K562 (cell line): ENCODE measurements at regions not wholly inside any gene's neighbourhood (a gene's known extent, or its start where the extent isn't known, plus 50 kb on each side); places are given as distances from the start of the nearest gene placed in this dataset.

Experiments
- ATAC-seq: fragments of 200-7000 bp; cut with Tn5 transposase; 3 replicates; pipeline ENCODE4 v1.9.1; 2020; ENCODE audit warnings: moderate library complexity
- BruUV-seq: library from RNA; stranded (reverse); fragments of 400-500 nt; replicated peaks from 2 replicates; lab custom pipeline; 2021; lab: Mats Ljungman, UMichigan
- CTCF ChIA-PET: fragments of 300-600 bp; formaldehyde crosslinking; extraction: SDS; loops from one replicate; lab custom pipeline; 2021; ENCODE audit warnings: low intra/inter-chr PET ratio; lab: Yijun Ruan, JAX
- POLR2A ChIA-PET: fragments of 300-600, 350-650 bp; sonication (Branson Sonifier 250); formaldehyde crosslinking; extraction: SDS; loops from one replicate; lab custom pipeline; 2021; ENCODE audit warnings: antibody characterized with exemption, inconsistent platforms; lab: Yijun Ruan, JAX
- DNase-seq, 4 experiments: peaks; one replicate each; pipeline versions ENCODE4 v3.0.0 to v3.0.0-alpha.2; 2011 to 2018; ENCODE audit warnings: low spot score in 3 of 4, mixed read lengths in 3 of 4; ENCODE audit errors: extremely low read depth in 1 of 4
- FAIRE-seq: peaks from 2 replicates; lab custom pipeline; 2011; peaks lifted over from hg19 to GRCh38; lab: Jason Lieb, UNC
- H2AFZ ChIP-seq: 2 replicates; pipeline ENCODE4 v1.6.0; 2011; ENCODE audit warnings: low read depth, low read length, control low read depth, inconsistent platforms
- H3K27ac ChIP-seq: fragments of 200-600 bp; 3 replicates; pipeline ENCODE4 v1.8.0; 2011; ENCODE audit warnings: low read depth, mild to moderate bottlenecking, control low read depth, inconsistent platforms, low read length, moderate library complexity, mixed read lengths; ENCODE audit errors: extremely low read depth
- H3K27me3 ChIP-seq, 2 experiments: fragments of 300-600 bp in 1 of 2; 2 replicates in 1 of 2; 3 replicates in 1 of 2; pipeline versions ENCODE4 v1.6.0 to v1.8.0; 2011; ENCODE audit warnings: inconsistent platforms in 2 of 2, low read length in 2 of 2, mild to moderate bottlenecking in 1 of 2, mixed read lengths in 1 of 2, moderate library complexity in 1 of 2; ENCODE audit not compliant: control insufficient read depth in 2 of 2, insufficient read depth in 2 of 2
- H3K36me3 ChIP-seq: fragments of 300-600 bp; 3 replicates; pipeline ENCODE4 v1.8.0; 2011; ENCODE audit warnings: mild to moderate bottlenecking, low read length, inconsistent platforms; ENCODE audit not compliant: control insufficient read depth, insufficient read depth
- H3K4me1 ChIP-seq, 2 experiments: fragments of 200-600 bp in 1 of 2; replicated peaks in 1 of 2; 2 replicates in 1 of 2; 3 replicates in 1 of 2; pipeline versions ENCODE4 v1.5.1 to v1.8.0; 2011; ENCODE audit warnings: inconsistent platforms in 2 of 2, low read length in 2 of 2, mild to moderate bottlenecking in 1 of 2, mixed read lengths in 1 of 2, moderate library complexity in 1 of 2; ENCODE audit not compliant: control insufficient read depth in 2 of 2, insufficient read depth in 2 of 2
- H3K4me2 ChIP-seq: 2 replicates; pipeline ENCODE4 v1.6.1; 2011; ENCODE audit warnings: low read length, control low read depth, inconsistent platforms, mixed read lengths; ENCODE audit not compliant: insufficient read depth
- H3K4me3 ChIP-seq: fragments of 200-600 bp; sonication (generic), shearing (Covaris generic); 2 replicates; pipeline ENCODE4 v1.5.1; 2016; ENCODE audit warnings: control low read depth, inconsistent platforms
- H3K79me2 ChIP-seq: fragments of 200-600 bp; 3 replicates; pipeline ENCODE4 v1.8.0; 2011; ENCODE audit warnings: low read length, inconsistent platforms; ENCODE audit not compliant: control insufficient read depth, insufficient read depth
- H3K9ac ChIP-seq, 2 experiments: 2 replicates each; pipeline versions ENCODE4 v1.6.0 to v1.6.1; 2011; ENCODE audit warnings: low read depth in 2 of 2, low read length in 2 of 2, control low read depth in 1 of 2, inconsistent platforms in 1 of 2, mild to moderate bottlenecking in 1 of 2, mixed read lengths in 1 of 2; ENCODE audit not compliant: insufficient read depth in 1 of 2
- H3K9me1 ChIP-seq: one replicate; pipeline ENCODE4 v1.6.0; 2011; ENCODE audit warnings: inconsistent platforms, mild to moderate bottlenecking, low read length, moderate library complexity; ENCODE audit not compliant: control insufficient read depth, insufficient read depth
- H3K9me3 ChIP-seq: replicated peaks from 2 replicates; pipeline ENCODE4 v1.5.1; 2011; ENCODE audit warnings: low read depth, low read length, inconsistent platforms; ENCODE audit not compliant: control insufficient read depth, insufficient read depth
- H4K20me1 ChIP-seq: replicated peaks from 2 replicates; pipeline ENCODE4 v1.6.1; 2011; ENCODE audit warnings: low read length, inconsistent platforms, mixed read lengths; ENCODE audit not compliant: control insufficient read depth, insufficient read depth
- BACH1 ChIP-seq: fragments of 200-800 bp; sonication (Bioruptor generic); IDR thresholded peaks from 2 replicates; pipeline ENCODE4 v1.6.1; 2016; ENCODE audit warnings: missing genetic modification characterization, missing compliant biosample characterization
- BCLAF1 ChIP-seq, 2 experiments: fragments of 450-650 bp in 1 of 2; IDR thresholded peaks; 2 replicates each; pipeline ENCODE4 v1.6.1; 2011 to 2017; ENCODE audit warnings: low read depth in 2 of 2, antibody characterized with exemption in 1 of 2, borderline replicate concordance in 1 of 2, low read length in 1 of 2, mild to moderate bottlenecking in 1 of 2, mixed read lengths in 1 of 2; ENCODE audit not compliant: control insufficient read depth in 1 of 2
- BRD4 ChIP-seq: fragments of 200-600 bp; sonication (generic); IDR thresholded peaks from 2 replicates; pipeline ENCODE4 v1.6.1; 2017; ENCODE audit warnings: inconsistent platforms
- BRF1 ChIP-seq: IDR thresholded peaks from 3 replicates; pipeline ENCODE4 v1.6.1; 2011; ENCODE audit warnings: borderline replicate concordance, mild to moderate bottlenecking; ENCODE audit not compliant: insufficient read length; ENCODE audit errors: extremely low read depth
- E2F1 ChIP-seq: sonication (generic); formaldehyde crosslinking; IDR thresholded peaks from 2 replicates; pipeline ENCODE4 v1.8.1; 2023; ENCODE audit warnings: mild to moderate bottlenecking, missing genetic modification reagents, moderate library complexity
- EP300 ChIP-seq: IDR thresholded peaks from 2 replicates; pipeline ENCODE4 v1.6.1; 2012; ENCODE audit warnings: low read length, improper control_type of control experiment
- HIVEP1 ChIP-seq: fragments of 250-450 bp; sonication (Bioruptor Pico); IDR thresholded peaks from 2 replicates; pipeline ENCODE4 v1.4.0; 2020; ENCODE audit warnings: mild to moderate bottlenecking
- HMGXB4 ChIP-seq: sonication (generic); formaldehyde crosslinking; IDR thresholded peaks from 2 replicates; pipeline ENCODE4 v1.8.1; 2023; ENCODE audit warnings: mild to moderate bottlenecking, missing genetic modification reagents
- KAT7 ChIP-seq: sonication (generic); formaldehyde crosslinking; IDR thresholded peaks from 2 replicates; pipeline ENCODE4 v1.8.0; 2022; ENCODE audit warnings: missing genetic modification reagents, mild to moderate bottlenecking, borderline replicate concordance
- NUFIP1 ChIP-seq: fragments of 450-650 bp; IDR thresholded peaks from 2 replicates; pipeline ENCODE4 v1.6.1; 2018; ENCODE audit not compliant: partially characterized antibody
- RFX5 ChIP-seq: IDR thresholded peaks from 2 replicates; pipeline ENCODE4 v1.6.1; 2011; ENCODE audit warnings: low read depth, mild to moderate bottlenecking, improper control_type of control experiment, low read length
- TAF9B ChIP-seq: fragments of 450-650 bp; IDR thresholded peaks from 2 replicates; pipeline ENCODE4 v1.6.1; 2018; ENCODE audit warnings: mild to moderate bottlenecking; ENCODE audit not compliant: partially characterized antibody
- TEAD2 ChIP-seq: fragments of 450-650 bp; IDR thresholded peaks from 2 replicates; pipeline ENCODE4 v1.6.1; 2016; ENCODE audit warnings: missing genetic modification characterization, control low read depth, missing compliant biosample characterization
- U2AF2 ChIP-seq: fragments of 200-400 bp; formaldehyde crosslinking; optimal IDR thresholded peaks from 2 replicates; pipeline ENCODE3; 2017; ENCODE audit warnings: low read depth, mild to moderate bottlenecking, low read length
- ZC3H8 ChIP-seq: fragments of 450-650 bp; IDR thresholded peaks from 2 replicates; pipeline ENCODE4 v1.6.1; 2017
- ZFP36 ChIP-seq: fragments of 150-350 bp; IDR thresholded peaks from 2 replicates; pipeline ENCODE4 v1.6.1; 2018; ENCODE audit warnings: low read length, low read depth; ENCODE audit not compliant: partially characterized antibody
- ZNF124 ChIP-seq: sonication (generic); formaldehyde crosslinking; IDR thresholded peaks from 2 replicates; pipeline ENCODE4 v1.8.1; 2022; ENCODE audit warnings: missing genetic modification reagents
- ZNF143 ChIP-seq: sonication (generic); formaldehyde crosslinking; IDR thresholded peaks from 2 replicates; pipeline ENCODE4 v1.9.0; 2022; ENCODE audit warnings: mild to moderate bottlenecking, missing genetic modification reagents
- ZNF778 ChIP-seq: fragments of 450-650 bp; formaldehyde crosslinking; IDR thresholded peaks from 2 replicates; pipeline ENCODE4 v1.4.0; 2020; ENCODE audit warnings: mild to moderate bottlenecking, moderate library complexity
- WGBS: fragments of 100-300 bp; shearing (Covaris generic); methylation state at CpG from one replicate; pipeline ENCODE4 v1.1.6; 2016; ENCODE audit warnings: low coverage, mixed read lengths; ENCODE audit not compliant: insufficient coverage; ENCODE audit errors: missing lambda C conversion rate; 5-methylcytosine and 5-hydroxymethylcytosine counted together
- in situ Hi-C: fragments of 300-500 bp; cut with MboI; formaldehyde crosslinking; loops from 4 replicates; pipeline ENCODE4 v1.15.0; 2018; ENCODE audit warnings: inconsistent platforms, mixed read lengths
- intact Hi-C: fragments of 100-400 bp; cut with micrococcal nuclease; formaldehyde crosslinking; loops from 2 replicates; pipeline ENCODE4 v1.14.2; 2022

GRCh38 chr5:104903941-104904340, 1341.4 kb upstream of the NUDT12 start:
- in situ Hi-C loops, result no loop called here
- no peaks in the 10 kb centered on the region for H3K79me2 ChIP-seq
- no peaks in the 10 kb centered on the region for H4K20me1 ChIP-seq
- H3K27ac ChIP-seq, result no peak overlapping the region
- H3K36me3 ChIP-seq, result no peaks in the 10 kb centered on the region
- TF ChIP-seq ZFP36, result no peak
- TF ChIP-seq RFX5, result no peak
- TF ChIP-seq HMGXB4 (CRISPR knock-in tag), result no peak
- TF ChIP-seq KAT7 (CRISPR knock-in tag), result no peak
- no peak for TF ChIP-seq ZNF778
- TF ChIP-seq NUFIP1, result no peak
- no peak for TF ChIP-seq BCLAF1 (IDR thresholded peaks at IDR 0.05; ENCODE audit: borderline replicate concordance in 1 of 2, control insufficient read depth in 1 of 2, low read depth in 2 of 2, low read length in 1 of 2)
- no peak for TF ChIP-seq TEAD2 (tag)
- TF ChIP-seq HIVEP1 (CRISPR knock-in tag), result no peak
- TF ChIP-seq BRD4, result no peak
- TF ChIP-seq ZNF124 (CRISPR knock-in tag), result no peak
- TF ChIP-seq E2F1 (CRISPR knock-in tag), result no peak
- TF ChIP-seq U2AF2, result no peak
- no peak for TF ChIP-seq ZNF143
- TF ChIP-seq BRF1, result no peak
- TF ChIP-seq EP300, result no peak
- TF ChIP-seq TAF9B, result no peak
- TF ChIP-seq BACH1 (tag), result no peak
- no peak for TF ChIP-seq ZC3H8
- H3K4me2 ChIP-seq, result no peak overlapping the region
- DNase-seq (no peak), ATAC-seq (no peak), FAIRE-seq (no peak)
- H3K4me1 ChIP-seq, result no peaks in the 10 kb centered on the region
- H3K4me3 ChIP-seq, result no peak overlapping the region
- no peaks in the 10 kb centered on the region for H3K9me3 ChIP-seq
- H2AFZ ChIP-seq, result no peak overlapping the region
- intact Hi-C loops, result no loop called here
- no TSS peak for BruUV-seq
- CTCF ChIA-PET, result no interaction called here
- no peaks in the 10 kb centered on the region for H3K27me3 ChIP-seq
- WGBS, result 23% methylated on average over 2 of the region's 2 CpGs
- POLR2A ChIA-PET, result no interaction called here
- no peak overlapping the region for H3K9ac ChIP-seq
- no peaks in the 10 kb centered on the region for H3K9me1 ChIP-seq
